HepG2 (cell line): ENCODE measurements at regions not wholly inside any gene's neighbourhood (a gene's known extent, or its start where the extent isn't known, plus 50 kb on each side); places are given as distances from the start of the nearest gene placed in this dataset.

ENCODE experiments used
- ATAC-seq: fragments of 200-7000 bp; cut with Tn5 transposase; 3 replicates; pipeline ENCODE4 v1.9.1; 2020; ENCODE audit warnings: mild to moderate bottlenecking, moderate library complexity
- BruUV-seq: library from RNA; stranded (reverse); fragments of 400-500 nt; replicated peaks from 2 replicates; lab custom pipeline; 2021; lab: Mats Ljungman, UMichigan
- CTCF ChIA-PET: fragments of 300-600 bp; formaldehyde crosslinking; extraction: SDS; loops from one replicate; lab custom pipeline; 2021; ENCODE audit warnings: low total read pairs, inconsistent platforms, low intra/inter-chr PET ratio; lab: Yijun Ruan, JAX
- POLR2A ChIA-PET: fragments of 350-600 bp; sonication (Branson Sonifier 250); formaldehyde crosslinking; loops from one replicate; lab custom pipeline; 2020; ENCODE audit warnings: antibody characterized with exemption, inconsistent platforms; lab: Yijun Ruan, JAX
- DNase-seq: peaks from one replicate; pipeline ENCODE4 v3.0.0-alpha.2; 2015; ENCODE audit warnings: low spot score
- FAIRE-seq: peaks from 3 replicates; lab custom pipeline; 2011; peaks lifted over from hg19 to GRCh38; lab: Jason Lieb, UNC
- H2AFZ ChIP-seq: one replicate; pipeline ENCODE4 v1.6.1; 2011; ENCODE audit warnings: low read length, inconsistent platforms
- H3K27ac ChIP-seq: fragments of 300-600 bp; 3 replicates; pipeline ENCODE4 v1.8.0; 2011; ENCODE audit warnings: mixed run types, mild to moderate bottlenecking, mixed read lengths, low read length, inconsistent platforms; ENCODE audit not compliant: insufficient read depth; ENCODE audit errors: extremely low read length
- H3K27me3 ChIP-seq, 2 experiments: fragments of 200-600 bp in 1 of 2; 2 replicates in 1 of 2; 3 replicates in 1 of 2; pipeline versions ENCODE4 v1.6.0 to v1.8.0; 2011; ENCODE audit warnings: low read length in 2 of 2, mild to moderate bottlenecking in 2 of 2, moderate library complexity in 2 of 2, inconsistent platforms in 1 of 2; ENCODE audit not compliant: insufficient read depth in 2 of 2, control insufficient read depth in 1 of 2
- H3K36me3 ChIP-seq, 2 experiments: fragments of 200-600 bp in 1 of 2; replicated peaks in 1 of 2; 2 replicates in 1 of 2; 3 replicates in 1 of 2; pipeline versions ENCODE4 v1.5.1 to v1.8.0; 2011; ENCODE audit warnings: low read length in 2 of 2, inconsistent platforms in 1 of 2; ENCODE audit not compliant: insufficient read depth in 2 of 2, control insufficient read depth in 1 of 2
- H3K4me1 ChIP-seq: 2 replicates; pipeline ENCODE4 v1.5.1; 2012; ENCODE audit warnings: low read length, inconsistent platforms; ENCODE audit not compliant: insufficient read depth
- H3K4me2 ChIP-seq: 2 replicates; pipeline ENCODE4 v1.6.0; 2011; ENCODE audit warnings: low read depth, low read length, inconsistent platforms
- H3K4me3 ChIP-seq, 3 experiments: fragments of 200-600 bp in 1 of 3; sonication (generic), shearing (Covaris generic) in 1 of 3; replicated peaks in 1 of 3; 2 replicates each; pipeline ENCODE4 v1.5.1; 2011 to 2016; ENCODE audit warnings: low read length in 3 of 3, inconsistent platforms in 2 of 3, low read depth in 2 of 3, mild to moderate bottlenecking in 2 of 3, control low read depth in 1 of 3, mixed read lengths in 1 of 3; ENCODE audit not compliant: insufficient read depth in 1 of 3
- H3K79me2 ChIP-seq: one replicate; pipeline ENCODE4 v1.6.1; 2011; ENCODE audit warnings: low read length, inconsistent platforms; ENCODE audit not compliant: insufficient read depth
- H3K9ac ChIP-seq: 2 replicates; pipeline ENCODE4 v1.6.0; 2011; ENCODE audit warnings: mild to moderate bottlenecking, low read depth, low read length, inconsistent platforms; ENCODE audit not compliant: insufficient read depth
- H3K9me3 ChIP-seq: 2 replicates; pipeline ENCODE4 v1.5.1; 2012; ENCODE audit warnings: mild to moderate bottlenecking, low read length
- H4K20me1 ChIP-seq: 2 replicates; pipeline ENCODE4 v1.6.0; 2011; ENCODE audit warnings: inconsistent platforms, mild to moderate bottlenecking, low read length, moderate library complexity; ENCODE audit not compliant: insufficient read depth
- ARNT2 ChIP-seq: sonication (generic); formaldehyde crosslinking; IDR thresholded peaks from 2 replicates; pipeline ENCODE4 v1.8.0; 2022; ENCODE audit warnings: mild to moderate bottlenecking, low read depth, missing genetic modification reagents, moderate library complexity
- FOXA3 ChIP-seq: IDR thresholded peaks from 2 replicates; pipeline ENCODE4 v1.6.1; 2016; ENCODE audit warnings: missing genetic modification reagents, missing compliant biosample characterization
- NPAS2 ChIP-seq: sonication (generic); formaldehyde crosslinking; IDR thresholded peaks from 2 replicates; pipeline ENCODE4 v1.8.0; 2022; ENCODE audit warnings: mild to moderate bottlenecking, missing genetic modification reagents, borderline replicate concordance
- PHF5A ChIP-seq: IDR thresholded peaks from one replicate; pipeline ENCODE4 v1.6.1; 2018; ENCODE audit warnings: low read depth, missing genetic modification reagents; ENCODE audit not compliant: unreplicated experiment
- RFXAP ChIP-seq: sonication (generic); formaldehyde crosslinking; IDR thresholded peaks from 2 replicates; pipeline ENCODE4 v1.4.0; 2020; ENCODE audit warnings: missing genetic modification reagents, borderline replicate concordance
- RORA ChIP-seq: sonication (generic); formaldehyde crosslinking; IDR thresholded peaks from 2 replicates; pipeline ENCODE4 v1.5.0; 2020; ENCODE audit warnings: mild to moderate bottlenecking, missing genetic modification reagents, moderate library complexity
- ZBTB38 ChIP-seq: sonication (generic); formaldehyde crosslinking; IDR thresholded peaks from 2 replicates; pipeline ENCODE4 v1.5.1; 2020; ENCODE audit warnings: mild to moderate bottlenecking, missing genetic modification reagents
- ZNF276 ChIP-seq: sonication (generic); formaldehyde crosslinking; IDR thresholded peaks from 2 replicates; pipeline ENCODE4 v1.4.0; 2020; ENCODE audit warnings: mild to moderate bottlenecking, low read depth, missing genetic modification reagents
- ZNF441 ChIP-seq: sonication (generic); formaldehyde crosslinking; IDR thresholded peaks from 2 replicates; pipeline ENCODE4 v1.7.0; 2021; ENCODE audit warnings: missing genetic modification reagents, borderline replicate concordance
- ZNF451 ChIP-seq: sonication (generic); formaldehyde crosslinking; IDR thresholded peaks from 2 replicates; pipeline ENCODE4 v1.5.0; 2020; ENCODE audit warnings: mild to moderate bottlenecking, missing genetic modification reagents
- ZNF772 ChIP-seq: sonication (generic); formaldehyde crosslinking; IDR thresholded peaks from 2 replicates; pipeline ENCODE4 v1.5.0; 2020; ENCODE audit warnings: mild to moderate bottlenecking, missing genetic modification reagents
- WGBS: methylation state at CpG from one replicate; pipeline ENCODE4 v1.1.6; 2017; ENCODE audit warnings: low lambda C conversion rate; 5-methylcytosine and 5-hydroxymethylcytosine counted together
- in situ Hi-C: cut with HindIII; loops from 2 replicates; pipeline ENCODE4 v1.10.0; 2017; ENCODE audit warnings: low pct_unique_long_range_greater_than_20kb; ENCODE audit not compliant: extremely low pct_ligation_motif_present
- intact Hi-C: fragments of 100-400 bp; cut with micrococcal nuclease; formaldehyde crosslinking; loops from one replicate; pipeline ENCODE4 v1.10.0; 2022; ENCODE audit not compliant: unreplicated experiment
- TF ChIP-seq, protein P1 (sequence below): sonication (generic); formaldehyde crosslinking; conservative IDR thresholded peaks from 2 replicates; pipeline ENCODE4 v1.4.0; 2020; ENCODE audit warnings: missing genetic modification reagents
- TF ChIP-seq, protein P2 (sequence below): sonication (generic); formaldehyde crosslinking; IDR thresholded peaks from 2 replicates; pipeline ENCODE4 v1.9.0; 2022; ENCODE audit warnings: missing genetic modification reagents, mild to moderate bottlenecking, borderline replicate concordance
- TF ChIP-seq, protein P3 (sequence below): sonication (generic); formaldehyde crosslinking; IDR thresholded peaks from 2 replicates; pipeline ENCODE4 v1.4.0; 2020; ENCODE audit warnings: mild to moderate bottlenecking, missing genetic modification reagents

DNA sequence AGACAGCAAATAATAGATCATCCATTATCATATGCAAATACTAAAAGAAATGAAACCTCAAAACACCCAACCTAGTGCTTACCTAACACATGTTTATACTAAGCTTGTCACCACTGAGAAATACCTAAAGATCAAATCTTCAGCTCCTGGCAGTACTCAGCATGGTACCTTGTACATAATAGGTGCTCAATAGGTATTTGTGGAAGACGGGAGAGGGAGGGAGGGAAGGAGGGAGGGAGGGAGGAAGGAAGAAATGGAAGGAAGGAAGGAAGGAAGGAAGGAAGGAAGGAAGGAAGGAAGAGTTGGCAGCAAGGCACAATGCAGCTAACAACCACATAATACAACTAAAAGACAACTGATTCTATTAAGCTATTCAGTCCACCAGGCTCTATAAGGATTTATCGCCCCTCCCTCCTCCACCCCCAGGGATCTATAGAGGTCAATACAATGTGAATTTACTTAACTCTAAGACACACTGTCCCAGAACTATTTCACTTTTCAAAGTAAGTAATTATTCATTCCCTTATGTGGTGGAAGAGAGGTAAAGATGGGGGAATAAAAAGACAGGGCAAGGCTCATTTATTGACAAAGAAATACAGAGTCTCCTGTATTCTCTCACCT is 328.9 kb downstream of the PAPSS1 start:
- ATAC-seq (no peak), FAIRE-seq (no peak), DNase-seq (no peak)
- no peak for TF ChIP-seq ZNF772
- no peak for TF ChIP-seq PHF5A (CRISPR knock-in tag)
- no peak for TF ChIP-seq RFXAP
- TF ChIP-seq ZNF441 (CRISPR knock-in tag), result no peak
- no peak for TF ChIP-seq ARNT2 (CRISPR knock-in tag)
- H3K4me1 ChIP-seq, result no peaks in the 10 kb centered on the region
- no peak overlapping the region for H3K27ac ChIP-seq
- 14% methylated on average over 2 of the region's 2 CpGs for WGBS
- intact Hi-C loops, result no loop called here
- no peaks in the 10 kb centered on the region for H3K79me2 ChIP-seq
- H3K27me3 ChIP-seq, result no peaks in the 10 kb centered on the region
- no peak overlapping the region for H3K4me2 ChIP-seq
- H3K9me3 ChIP-seq, result no peaks in the 10 kb centered on the region
- no peak overlapping the region for H3K4me3 ChIP-seq
- no peak overlapping the region for H3K9ac ChIP-seq
- CTCF ChIA-PET, result no interaction called here
- BruUV-seq, result no TSS peak
- POLR2A ChIA-PET, result no interaction called here
- in situ Hi-C loops, result no loop called here
- no peak overlapping the region for H2AFZ ChIP-seq
- no peaks in the 10 kb centered on the region for H4K20me1 ChIP-seq
- no peaks in the 10 kb centered on the region for H3K36me3 ChIP-seq

DNA sequence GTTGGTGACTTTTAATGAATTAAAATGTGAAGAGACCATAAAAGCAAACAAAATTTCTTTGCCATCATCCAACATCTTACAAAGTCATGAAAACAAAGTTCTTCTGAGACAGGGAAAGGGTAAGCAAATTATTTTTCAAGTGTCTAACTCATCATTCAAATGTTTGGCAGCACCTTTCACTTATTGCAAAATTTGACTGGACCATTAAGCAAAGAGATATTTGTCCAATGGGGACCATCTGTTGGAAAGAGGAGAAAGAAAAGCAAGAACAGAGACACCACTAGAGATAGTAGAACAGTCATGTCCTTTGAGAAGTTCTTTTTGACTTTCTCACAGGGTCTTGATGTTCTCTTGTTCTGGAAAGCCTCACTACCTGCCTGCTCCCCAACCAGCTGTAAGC is 330.1 kb downstream of the PAPSS1 start:
- no peak for FAIRE-seq
- H3K27ac ChIP-seq, result no peak overlapping the region
- in situ Hi-C loops (no loop called here), intact Hi-C loops (no loop called here)
- no peaks in the 10 kb centered on the region for H3K9me3 ChIP-seq
- H3K4me3 ChIP-seq, result no peak overlapping the region
- no peaks in the 10 kb centered on the region for H3K36me3 ChIP-seq
- no peak overlapping the region for H2AFZ ChIP-seq
- no peaks in the 10 kb centered on the region for H3K27me3 ChIP-seq
- no peaks in the 10 kb centered on the region for H4K20me1 ChIP-seq
- DNase-seq, result no peak
- ATAC-seq, result no peak
- no peaks in the 10 kb centered on the region for H3K79me2 ChIP-seq
- ChIA-PET CTCF (no interaction called here), POLR2A (no interaction called here)
- H3K4me2 ChIP-seq, result no peak overlapping the region
- H3K9ac ChIP-seq, result no peak overlapping the region
- H3K4me1 ChIP-seq, result no peaks in the 10 kb centered on the region
- BruUV-seq, result no TSS peak
- TF ChIP-seq FOXA3 (no peak), RORA (no peak), ZNF451 (CRISPR knock-in tag) (no peak), NPAS2 (CRISPR knock-in tag) (no peak), ZNF276 (CRISPR knock-in tag) (no peak), ZBTB38 (CRISPR knock-in tag) (no peak)
- TF ChIP-seq, protein P1, sequence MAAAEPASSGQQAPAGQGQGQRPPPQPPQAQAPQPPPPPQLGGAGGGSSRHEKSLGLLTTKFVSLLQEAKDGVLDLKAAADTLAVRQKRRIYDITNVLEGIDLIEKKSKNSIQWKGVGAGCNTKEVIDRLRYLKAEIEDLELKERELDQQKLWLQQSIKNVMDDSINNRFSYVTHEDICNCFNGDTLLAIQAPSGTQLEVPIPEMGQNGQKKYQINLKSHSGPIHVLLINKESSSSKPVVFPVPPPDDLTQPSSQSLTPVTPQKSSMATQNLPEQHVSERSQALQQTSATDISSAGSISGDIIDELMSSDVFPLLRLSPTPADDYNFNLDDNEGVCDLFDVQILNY, result no peak
- TF ChIP-seq, protein P2, sequence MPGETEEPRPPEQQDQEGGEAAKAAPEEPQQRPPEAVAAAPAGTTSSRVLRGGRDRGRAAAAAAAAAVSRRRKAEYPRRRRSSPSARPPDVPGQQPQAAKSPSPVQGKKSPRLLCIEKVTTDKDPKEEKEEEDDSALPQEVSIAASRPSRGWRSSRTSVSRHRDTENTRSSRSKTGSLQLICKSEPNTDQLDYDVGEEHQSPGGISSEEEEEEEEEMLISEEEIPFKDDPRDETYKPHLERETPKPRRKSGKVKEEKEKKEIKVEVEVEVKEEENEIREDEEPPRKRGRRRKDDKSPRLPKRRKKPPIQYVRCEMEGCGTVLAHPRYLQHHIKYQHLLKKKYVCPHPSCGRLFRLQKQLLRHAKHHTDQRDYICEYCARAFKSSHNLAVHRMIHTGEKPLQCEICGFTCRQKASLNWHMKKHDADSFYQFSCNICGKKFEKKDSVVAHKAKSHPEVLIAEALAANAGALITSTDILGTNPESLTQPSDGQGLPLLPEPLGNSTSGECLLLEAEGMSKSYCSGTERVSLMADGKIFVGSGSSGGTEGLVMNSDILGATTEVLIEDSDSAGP (CRISPR knock-in tag), result no peak
- TF ChIP-seq, protein P3, sequence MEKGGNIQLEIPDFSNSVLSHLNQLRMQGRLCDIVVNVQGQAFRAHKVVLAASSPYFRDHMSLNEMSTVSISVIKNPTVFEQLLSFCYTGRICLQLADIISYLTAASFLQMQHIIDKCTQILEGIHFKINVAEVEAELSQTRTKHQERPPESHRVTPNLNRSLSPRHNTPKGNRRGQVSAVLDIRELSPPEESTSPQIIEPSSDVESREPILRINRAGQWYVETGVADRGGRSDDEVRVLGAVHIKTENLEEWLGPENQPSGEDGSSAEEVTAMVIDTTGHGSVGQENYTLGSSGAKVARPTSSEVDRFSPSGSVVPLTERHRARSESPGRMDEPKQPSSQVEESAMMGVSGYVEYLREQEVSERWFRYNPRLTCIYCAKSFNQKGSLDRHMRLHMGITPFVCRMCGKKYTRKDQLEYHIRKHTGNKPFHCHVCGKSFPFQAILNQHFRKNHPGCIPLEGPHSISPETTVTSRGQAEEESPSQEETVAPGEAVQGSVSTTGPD (CRISPR knock-in tag), result no peak
